ENCODE measurements at regions not wholly inside any gene's neighbourhood (a gene's known extent, or its start where the extent isn't known, plus 50 kb on each side); places are given as distances from the start of the nearest gene placed in this dataset.

DNA sequence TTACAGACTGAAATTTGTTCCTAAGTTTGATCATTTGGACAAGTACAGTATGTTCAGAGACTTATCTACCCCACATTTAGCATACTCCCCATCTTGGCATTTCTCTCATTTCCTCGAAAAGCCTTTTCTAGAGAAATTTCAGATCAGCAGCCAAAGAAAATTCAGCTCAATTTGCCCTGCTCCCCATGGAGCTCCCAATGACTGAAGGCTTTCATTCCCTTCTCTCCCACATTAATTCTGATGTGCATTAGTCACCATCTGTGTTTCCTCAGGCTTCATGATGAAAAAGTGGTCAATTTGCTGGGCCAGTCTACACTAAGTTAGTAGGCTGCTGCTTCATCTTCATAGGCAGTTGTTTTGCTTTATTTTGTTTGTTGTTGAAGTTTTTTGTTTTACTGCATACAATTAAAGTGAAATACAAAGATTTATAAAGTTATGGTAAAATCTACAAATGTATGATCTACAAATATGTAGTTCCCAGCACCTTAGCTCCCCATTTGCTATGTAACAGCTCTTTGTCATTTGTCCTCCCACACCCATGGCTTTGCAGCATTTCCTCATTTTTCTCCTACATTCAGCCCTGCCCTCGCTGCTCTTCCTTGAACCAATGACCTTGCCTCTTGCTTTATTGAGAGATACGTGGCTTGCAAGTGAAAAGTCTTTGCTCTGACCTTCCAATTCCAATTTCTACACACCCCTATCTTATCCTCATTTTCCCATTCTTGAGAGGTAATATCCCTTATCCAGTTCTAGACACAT, 193.9 kb downstream of the ANAPC10 start:
- no peak for DNase-seq

DNA sequence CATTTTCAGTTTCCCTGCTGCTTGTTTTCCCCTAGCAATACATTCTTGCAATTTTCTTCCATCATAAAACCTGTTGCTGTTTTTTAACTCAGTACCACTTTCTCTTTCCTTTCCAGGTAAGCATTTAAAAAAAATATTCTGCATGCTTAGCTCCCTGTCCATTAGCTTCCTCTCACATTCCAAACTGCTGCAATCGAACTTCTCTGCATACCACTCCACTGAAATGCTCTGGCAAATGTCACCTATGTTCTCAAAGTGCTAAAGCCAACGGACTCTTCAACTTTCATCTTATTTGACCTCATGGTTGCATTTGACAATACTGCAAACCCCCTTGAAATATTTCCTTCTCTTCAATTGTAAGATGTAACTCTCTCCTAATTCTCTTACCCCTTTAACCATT, 192.7 kb downstream of the ANAPC10 start:
- DNase-seq, result no peak

GRCh38 chr4:144906181-144906925, 191.6 kb downstream of the ANAPC10 start:
- no peak for DNase-seq

- DNase-seq, result no peak
These were observed 187.3 kb downstream of the ANAPC10 start for GRCh38 chr4:144910723-144911122.
